ENCODE measurements at regions not wholly inside any gene's neighbourhood (a gene's known extent, or its start where the extent isn't known, plus 50 kb on each side); places are given as distances from the start of the nearest gene placed in this dataset.

DNA sequence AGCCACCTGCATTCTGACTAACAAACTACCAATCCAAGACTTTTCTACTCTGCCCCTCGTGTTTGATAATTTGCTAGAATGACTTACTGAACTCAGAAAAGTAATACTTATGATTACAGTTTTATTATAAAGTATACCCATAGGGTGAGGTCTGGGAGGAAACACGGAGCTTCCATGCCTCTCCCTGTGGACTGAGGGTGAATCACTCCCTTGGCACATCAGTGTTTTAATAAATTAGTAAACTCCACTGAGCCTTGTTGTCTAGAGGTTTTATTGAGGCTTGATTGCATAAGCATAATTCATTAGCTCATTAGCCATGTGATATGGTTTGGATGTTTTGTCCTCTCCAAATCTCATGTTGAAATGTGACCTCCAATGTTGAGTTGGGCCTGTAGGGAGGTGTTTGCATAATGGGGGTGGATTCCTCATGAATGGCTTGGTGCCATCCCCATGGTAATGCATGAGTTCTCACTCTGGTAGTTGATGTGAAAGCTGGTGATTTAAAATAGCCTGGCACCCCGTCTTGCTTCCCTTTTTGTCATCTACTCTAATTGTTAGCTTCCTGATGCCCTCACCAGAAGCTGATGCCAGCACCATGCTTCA is 233.6 kb upstream of the TRPC7 start:
- TF ChIP-seq CTCF (IDR thresholded peaks at IDR 0.05; ENCODE audit: borderline replicate concordance, extremely low read depth, low read length, poor library complexity, severe bottlenecking): no peak
- TF ChIP-seq EZH2 (IDR thresholded peaks at IDR 0.05; ENCODE audit: borderline replicate concordance, low read depth, low read length, severe bottlenecking): no peak

Measured in DND-41 (cell line).